ENCODE measurements at regions not wholly inside any gene's neighbourhood (a gene's known extent, or its start where the extent isn't known, plus 50 kb on each side); places are given as distances from the start of the nearest gene placed in this dataset. TPM values are rescaled to one million over a fixed set of nuclear protein-coding genes. Genes with fewer than 3 reads are reported as not detected.

- Histone ChIP-seq H3K27ac (ENCODE audit: low read depth, low read length) (no peak overlapping the region), H4K20me1 (ENCODE audit: insufficient read depth, low read length) (no peaks in the 10 kb centered on the region), H3K79me2 (ENCODE audit: insufficient read depth, low read length) (no peaks in the 10 kb centered on the region), H3K4me2 (ENCODE audit: insufficient read depth, low read length) (no peak overlapping the region), H2AFZ (ENCODE audit: low read length) (no peak overlapping the region), H3K4me1 (ENCODE audit: insufficient read depth, low read length) (no peaks in the 10 kb centered on the region), H3K4me3 (ENCODE audit: insufficient read depth, low read length) (no peak overlapping the region), H3K9me3 (ENCODE audit: low read depth, low read length) (no peaks in the 10 kb centered on the region), H3K27me3 (ENCODE audit: insufficient read depth, low read length) (no peaks in the 10 kb centered on the region), H3K36me3 (ENCODE audit: insufficient read depth, low read length) (no peaks in the 10 kb centered on the region)
- TF ChIP-seq CTCF (IDR thresholded peaks at IDR 0.05; ENCODE audit: extremely low read depth, low read depth, low read length) = no peak
- peak; percentile 50 for DNase-seq (ENCODE audit: insufficient read length, low spot score, missing footprints)
These were observed 56.4 kb upstream of the FSHB start for GRCh38 chr11:30174265-30175020.

Small RNAs in the stretch of these regions (small RNA-seq; reads per million reads assigned to genes)
- gene AL358944.1 = not detected

All from osteoblast (primary cell).